ENCODE measurements at regions not wholly inside any gene's neighbourhood (a gene's known extent, or its start where the extent isn't known, plus 50 kb on each side); places are given as distances from the start of the nearest gene placed in this dataset.
A peak's percentile ranks its signal among the peaks of the same experiment; 100 is the strongest.

DNA sequence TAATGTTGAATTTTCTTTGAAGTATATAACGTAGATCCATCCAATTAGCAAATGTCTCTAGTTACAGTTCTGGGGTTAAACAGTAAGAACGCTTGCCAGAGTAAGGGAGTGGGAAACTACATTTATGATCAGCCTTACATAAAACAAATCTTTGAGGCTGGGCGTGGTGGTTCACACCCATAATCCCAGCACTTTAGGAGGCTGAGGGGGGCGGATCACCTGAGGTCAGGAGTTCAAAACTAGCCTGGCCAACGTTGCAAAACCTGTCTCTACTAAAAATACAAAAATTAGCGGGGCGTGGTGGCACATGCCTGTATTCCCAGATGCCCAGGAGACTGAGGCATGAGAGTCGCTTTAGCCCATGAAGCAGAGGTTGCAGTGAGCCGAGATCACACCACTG, 50.1 kb upstream of the GATM start:
- FAIRE-seq, result peak; percentile 12
